GM21737 (cell line): ENCODE measurements at regions not wholly inside any gene's neighbourhood (a gene's known extent, or its start where the extent isn't known, plus 50 kb on each side); places are given as distances from the start of the nearest gene placed in this dataset.
"Not testable (repeated sequence)": the region's sequence is repeated elsewhere in the genome, so short reads cannot be mapped to it uniquely, and the experiment has no call there.

ENCODE experiments used
- ATAC-seq: cut with Tn5 transposase; IDR thresholded peaks from one replicate; pipeline ENCODE4 v1.9.1; 2021; ENCODE audit warnings: mild to moderate bottlenecking, moderate library complexity; ENCODE audit not compliant: unreplicated experiment

DNA sequence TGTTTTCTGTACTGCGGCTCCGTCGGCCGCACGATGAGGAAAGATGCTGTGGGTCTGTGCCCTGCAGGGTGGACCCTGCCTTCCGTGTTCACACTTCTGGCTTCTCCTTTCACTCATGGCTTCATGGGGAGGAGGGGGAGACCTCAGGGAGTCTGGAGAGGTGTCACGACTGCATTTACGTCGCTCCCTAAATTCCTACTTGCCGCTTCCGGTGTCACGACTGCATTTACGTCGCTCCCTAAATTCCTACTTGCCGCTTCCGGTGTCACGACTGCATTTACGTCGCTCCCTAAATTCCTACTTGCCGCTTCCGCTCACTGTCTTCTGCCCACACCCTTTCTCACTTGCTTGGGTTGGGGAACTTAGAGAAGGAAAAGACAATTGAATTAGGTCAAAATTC, 68.4 kb upstream of the ALKAL2 start:
- not testable (repeated sequence) for ATAC-seq

DNA sequence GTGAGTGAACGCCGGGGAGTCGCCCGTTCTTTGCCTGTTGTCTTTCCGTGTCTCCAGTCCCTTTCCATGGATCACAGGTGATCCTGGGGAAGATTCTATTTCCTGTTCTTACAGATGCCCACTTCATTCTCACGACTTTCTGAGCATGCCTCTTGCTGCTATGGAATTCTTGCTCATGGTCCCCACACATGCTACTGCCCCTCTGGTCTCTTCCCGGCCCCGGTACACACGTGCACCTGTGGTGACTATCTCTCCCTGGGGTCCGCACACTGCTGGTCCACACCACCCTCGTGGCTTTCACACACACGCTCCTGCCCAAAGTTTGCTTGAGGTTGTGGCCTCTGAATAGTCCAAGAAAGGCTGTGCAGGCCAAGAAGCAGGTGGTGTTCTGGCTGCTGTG, 67.9 kb upstream of the ALKAL2 start:
- no peak for ATAC-seq

DNA sequence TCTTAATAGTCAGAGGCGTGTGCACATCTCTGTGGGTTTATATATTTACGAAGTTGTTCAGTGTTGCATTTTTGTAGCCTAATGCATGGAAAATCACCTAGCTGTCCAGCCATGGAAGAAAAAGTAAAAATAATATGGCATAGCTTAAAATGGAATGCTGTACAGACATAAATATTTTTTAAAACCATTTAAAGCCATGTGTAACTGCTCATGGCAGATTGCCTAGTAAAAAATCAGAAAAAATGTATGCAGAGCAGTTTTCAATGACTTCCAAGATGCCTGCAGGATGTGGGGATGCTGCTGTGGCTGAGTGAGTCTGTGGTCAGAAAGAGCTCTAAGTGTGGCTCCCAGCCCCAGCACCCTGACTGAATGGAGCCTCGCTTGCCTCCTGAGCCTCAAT, 64.8 kb upstream of the ALKAL2 start:
- no peak for ATAC-seq

DNA sequence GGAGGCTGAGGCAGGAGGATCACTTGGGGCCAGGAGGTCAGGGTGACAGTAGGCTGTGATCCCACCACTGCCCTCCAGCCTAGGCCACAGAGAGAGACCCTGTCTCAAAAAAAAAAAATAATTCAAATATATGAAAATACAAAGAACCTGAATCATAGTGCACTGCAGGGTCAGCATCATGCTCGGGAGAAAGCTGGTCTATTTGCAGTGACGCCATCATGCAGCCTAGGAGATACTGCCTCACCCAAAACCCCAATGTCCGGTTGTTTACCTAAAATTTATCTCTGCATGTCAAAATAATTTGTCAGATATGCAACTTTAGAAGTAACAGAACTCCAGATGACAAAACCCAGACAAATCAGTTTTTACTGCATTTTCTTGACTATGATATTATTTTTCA, 61.5 kb upstream of the ALKAL2 start:
- no peak for ATAC-seq

DNA sequence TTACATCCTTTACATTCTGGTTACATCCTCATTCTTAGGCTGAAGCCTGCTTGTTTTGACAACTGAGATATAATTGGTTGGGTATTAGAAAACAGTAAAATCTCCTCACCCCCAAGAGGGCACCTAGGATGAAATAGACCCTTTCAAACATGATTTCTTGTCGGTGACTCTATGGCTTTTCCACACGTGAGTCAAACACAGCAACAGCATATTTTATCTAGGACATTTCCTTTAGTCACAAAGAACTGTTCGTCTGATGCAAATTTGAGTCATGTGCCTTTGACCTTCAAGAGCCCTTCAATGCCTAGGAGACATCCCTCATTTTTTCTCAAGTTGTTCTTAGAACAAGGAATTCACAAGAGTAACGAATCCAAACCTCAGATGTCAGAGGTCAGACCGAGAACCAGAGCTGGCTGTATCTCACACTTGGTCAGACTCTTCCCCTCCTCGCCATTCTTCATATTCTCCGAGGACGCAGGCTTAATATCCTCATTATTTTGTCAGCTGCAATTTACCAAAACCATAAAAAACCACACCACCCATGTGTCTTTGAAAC, 60.5 kb upstream of the ALKAL2 start:
- ATAC-seq: no peak

DNA sequence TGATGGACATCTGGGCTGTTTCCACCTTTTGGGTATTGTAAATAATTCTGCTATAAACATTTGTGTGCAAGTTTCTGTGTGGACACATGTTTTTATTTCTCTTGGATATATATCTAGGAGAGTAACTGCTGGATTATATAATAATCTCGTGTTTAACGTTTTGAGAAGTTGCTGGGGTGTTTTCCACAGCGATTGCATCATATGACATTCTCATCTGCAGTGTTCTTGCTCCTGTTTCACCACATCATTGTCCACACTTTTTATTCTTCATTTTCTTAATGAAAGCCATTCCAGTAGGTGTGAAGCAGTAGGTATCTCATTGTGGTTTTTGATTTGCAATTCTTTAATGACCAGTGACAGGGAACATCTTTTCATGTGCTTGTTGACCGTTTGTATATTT, 56.9 kb upstream of the ALKAL2 start:
- ATAC-seq: no peak

DNA sequence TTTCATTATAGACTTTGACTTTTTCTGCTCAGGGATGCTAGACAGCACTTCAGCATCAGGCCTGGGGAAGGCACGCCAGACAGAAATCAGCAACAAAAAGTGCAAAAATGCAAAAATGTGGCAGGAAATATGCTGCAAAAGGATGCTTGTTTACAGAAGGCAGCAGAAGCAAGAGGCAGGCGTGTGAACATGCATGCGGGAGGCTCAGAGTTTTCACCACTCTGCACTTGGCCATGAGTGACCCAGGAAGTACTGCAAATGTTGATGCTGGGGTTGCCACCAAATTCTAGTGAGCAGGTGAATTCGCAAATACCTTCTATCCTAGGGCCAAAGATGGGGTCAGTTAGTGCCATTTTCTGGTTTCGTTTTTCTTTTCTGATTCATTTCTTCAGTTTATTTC, 55.5 kb upstream of the ALKAL2 start:
- ATAC-seq: no peak

DNA sequence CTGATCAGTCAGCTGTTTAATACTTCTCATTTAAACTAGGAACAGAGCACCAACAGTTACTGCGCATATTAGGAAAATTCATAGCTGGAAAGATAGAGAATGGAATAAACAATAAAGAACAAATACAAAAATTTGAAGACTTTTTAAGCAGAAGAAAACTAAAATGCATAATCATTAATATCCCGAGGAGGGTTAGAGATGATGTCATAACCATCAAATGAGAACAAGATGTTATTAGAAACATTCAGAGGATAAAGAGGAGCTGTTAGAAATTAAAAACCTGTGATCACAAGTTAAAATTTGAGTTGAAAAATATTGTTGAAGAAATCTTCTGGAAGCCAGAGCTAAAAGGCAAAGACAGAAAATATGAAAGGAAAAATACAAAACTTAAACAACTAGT, 54.0 kb upstream of the ALKAL2 start:
- no peak for ATAC-seq

DNA sequence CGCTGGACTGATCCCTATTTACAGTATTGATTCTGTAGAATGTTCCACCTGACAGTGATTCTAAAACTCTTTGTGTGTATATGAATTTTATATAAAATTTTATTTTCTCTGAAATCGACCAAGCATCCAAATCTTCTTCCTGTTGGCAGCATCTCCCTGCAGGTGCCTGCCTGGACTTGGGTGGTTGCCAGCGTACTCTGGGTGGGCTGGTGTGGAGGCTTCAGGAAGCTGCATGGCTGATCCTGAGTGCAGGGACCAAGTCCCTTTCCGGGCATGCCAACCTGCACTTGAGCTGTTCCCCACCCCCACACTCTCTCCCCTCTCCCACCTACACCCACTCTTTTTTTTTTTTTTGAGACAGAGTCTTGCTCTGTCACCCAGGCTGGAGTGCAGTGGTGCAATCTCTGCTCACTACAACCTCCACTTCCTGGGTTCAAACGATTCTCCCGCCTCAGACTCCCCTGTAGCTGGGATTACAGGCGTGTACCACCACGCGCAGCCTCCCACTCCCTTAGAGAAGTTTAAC, 53.2 kb upstream of the ALKAL2 start:
- ATAC-seq: no peak
